GM18861 (cell line): ENCODE measurements at regions not wholly inside any gene's neighbourhood (a gene's known extent, or its start where the extent isn't known, plus 50 kb on each side); places are given as distances from the start of the nearest gene placed in this dataset.
"Not testable (repeated sequence)": the region's sequence is repeated elsewhere in the genome, so short reads cannot be mapped to it uniquely, and the experiment has no call there.

Source experiments
- ATAC-seq: cut with Tn5 transposase; IDR thresholded peaks from one replicate; pipeline ENCODE4 v1.9.1; 2021; ENCODE audit not compliant: unreplicated experiment

DNA sequence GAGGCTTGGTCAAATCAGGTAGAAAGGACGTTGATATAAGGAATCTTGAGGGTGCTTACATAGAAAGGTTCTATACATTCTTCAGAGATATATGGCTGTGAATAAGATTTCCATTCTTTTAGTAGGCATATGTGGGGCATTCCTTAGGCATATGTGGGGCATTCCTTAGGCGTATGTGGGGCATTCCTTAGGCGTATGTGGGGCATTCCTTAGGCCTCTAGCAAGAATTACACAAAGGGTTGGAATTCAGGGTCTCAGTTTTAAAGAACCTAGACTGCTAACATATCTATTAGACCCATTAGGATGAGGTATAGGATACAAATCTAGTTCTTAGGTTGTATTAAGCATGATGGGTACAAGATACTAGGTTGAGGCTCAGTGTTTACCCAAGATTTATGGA, 607.8 kb downstream of the SI start:
- ATAC-seq: no peak

DNA sequence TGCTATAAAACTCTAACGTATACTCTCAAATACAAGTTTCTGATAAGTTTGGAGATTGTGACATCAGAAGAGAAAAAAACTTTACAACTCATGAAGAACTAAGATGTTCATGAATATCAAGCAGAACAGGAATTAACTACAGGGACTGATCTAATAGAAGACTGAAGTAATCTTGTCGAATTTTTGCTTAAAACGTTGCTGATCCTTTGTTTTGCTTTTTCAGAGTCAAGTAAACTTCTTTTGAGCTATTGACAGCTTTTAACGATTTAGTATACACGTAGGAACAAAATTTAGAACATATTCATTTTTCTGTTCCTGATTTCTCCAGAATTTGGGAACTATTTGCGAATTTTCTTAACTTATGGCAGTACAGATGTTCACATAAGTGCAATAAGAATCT, 610.2 kb downstream of the SI start:
- no peak for ATAC-seq

GRCh38 chr3:164467007-164467406, 611.3 kb downstream of the SI start:
- ATAC-seq: no peak

GRCh38 chr3:164465172-164465571, 613.1 kb downstream of the SI start:
- no peak for ATAC-seq

- no peak for ATAC-seq
Observed at GRCh38 chr3:164460851-164461250, 617.4 kb downstream of the SI start.

DNA sequence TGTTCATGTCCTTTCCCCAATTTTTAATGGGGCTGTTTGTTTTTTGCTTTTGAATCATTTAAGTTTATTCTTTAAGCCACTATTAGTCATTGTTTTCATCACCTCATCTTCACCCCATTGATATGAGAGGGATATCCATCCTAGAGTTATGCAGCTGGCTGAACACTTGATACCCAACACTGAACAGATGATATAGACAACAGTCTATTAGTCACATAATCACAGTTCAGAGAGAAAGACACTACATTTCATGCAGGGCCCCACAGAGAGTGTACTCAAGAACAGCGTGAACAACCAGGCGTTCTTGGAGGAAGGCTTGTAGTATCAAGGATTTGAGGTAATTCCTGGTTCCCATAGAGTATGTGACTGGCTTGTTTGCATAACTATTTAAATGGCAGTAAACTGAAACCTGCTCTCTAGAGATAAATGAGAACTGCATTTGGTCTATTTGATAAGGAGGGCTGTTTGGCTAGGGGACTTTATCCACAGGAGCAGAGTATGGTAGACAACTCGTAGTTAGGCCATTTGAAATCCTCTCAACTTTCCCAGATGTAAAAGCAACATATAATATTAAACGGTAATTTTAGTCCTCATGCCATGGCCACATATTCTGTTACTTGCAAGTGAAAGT, 618.7 kb downstream of the SI start:
- ATAC-seq: no peak

- ATAC-seq: no peak
Observed at GRCh38 chr3:164458986-164459385, 619.3 kb downstream of the SI start.

- ATAC-seq: no peak
Observed at GRCh38 chr3:164453714-164454113, 624.6 kb downstream of the SI start.

- ATAC-seq: no peak
Observed at GRCh38 chr3:164452707-164453106, 625.6 kb downstream of the SI start.

- no peak for ATAC-seq
Observed at GRCh38 chr3:164451072-164451910, 627.0 kb downstream of the SI start.

GRCh38 chr3:164450276-164450905, 627.9 kb downstream of the SI start:
- no peak for ATAC-seq

- ATAC-seq: no peak
Observed at GRCh38 chr3:164419220-164419619, 659.1 kb downstream of the SI start.

- no peak for ATAC-seq
Observed at GRCh38 chr3:164418414-164418813, 659.9 kb downstream of the SI start.

GRCh38 chr3:164417955-164418354, 660.3 kb downstream of the SI start:
- ATAC-seq: no peak

DNA sequence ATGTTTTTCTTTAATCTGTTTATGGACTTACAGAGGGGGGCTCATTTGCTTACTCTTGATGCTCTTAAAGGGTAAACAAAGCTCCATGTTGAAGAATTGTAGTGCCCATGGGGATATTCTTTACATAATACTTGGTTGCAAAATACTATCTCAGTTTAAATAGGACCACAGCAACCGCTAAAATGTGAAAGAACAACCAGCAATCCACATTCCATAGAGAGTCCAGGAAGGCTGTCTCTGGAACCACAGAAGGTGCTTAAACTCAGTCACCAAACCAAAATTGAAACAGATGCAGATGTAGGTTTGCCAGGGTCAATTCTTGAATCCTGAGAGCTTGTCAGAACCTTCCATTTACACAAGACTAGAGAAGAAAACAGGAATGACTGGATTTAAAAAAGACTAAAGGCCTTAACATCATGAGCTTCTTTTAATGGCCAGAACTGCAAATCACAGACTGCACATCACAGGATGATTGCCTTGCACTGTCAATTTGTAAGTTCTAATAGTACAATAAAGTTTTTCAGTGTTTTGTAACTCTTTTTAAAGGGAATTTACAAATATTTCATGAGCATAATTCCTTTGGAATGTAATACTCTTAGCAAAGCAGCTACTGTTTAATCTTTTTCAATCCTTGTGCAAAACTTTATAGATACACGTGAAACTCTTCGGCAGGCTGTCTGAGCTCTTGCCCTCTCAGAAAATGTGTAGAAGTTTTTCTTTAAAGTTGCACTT, 661.6 kb downstream of the SI start:
- ATAC-seq: no peak

DNA sequence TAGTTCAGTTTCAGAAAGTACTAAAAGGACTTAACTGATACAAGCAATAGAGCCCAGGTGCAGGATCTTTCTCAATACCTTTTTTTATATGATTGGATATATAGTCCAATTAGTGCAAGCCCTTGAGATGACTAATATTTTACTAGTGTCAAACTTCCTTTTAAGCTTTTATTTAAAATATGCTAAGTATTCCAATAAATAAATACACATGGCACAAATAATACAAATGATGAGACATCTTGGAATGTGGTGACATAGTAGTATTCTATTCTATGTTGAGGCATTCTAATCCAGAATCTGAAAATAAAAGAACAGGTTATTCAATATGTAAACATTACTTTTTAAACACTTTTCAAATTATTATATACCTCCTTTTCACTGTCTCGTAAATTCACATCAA, 670.0 kb downstream of the SI start:
- ATAC-seq: no peak

GRCh38 chr3:164407111-164407510, 671.2 kb downstream of the SI start:
- no peak for ATAC-seq

- ATAC-seq: no peak
Observed at GRCh38 chr3:164406281-164406680, 672.0 kb downstream of the SI start.

DNA sequence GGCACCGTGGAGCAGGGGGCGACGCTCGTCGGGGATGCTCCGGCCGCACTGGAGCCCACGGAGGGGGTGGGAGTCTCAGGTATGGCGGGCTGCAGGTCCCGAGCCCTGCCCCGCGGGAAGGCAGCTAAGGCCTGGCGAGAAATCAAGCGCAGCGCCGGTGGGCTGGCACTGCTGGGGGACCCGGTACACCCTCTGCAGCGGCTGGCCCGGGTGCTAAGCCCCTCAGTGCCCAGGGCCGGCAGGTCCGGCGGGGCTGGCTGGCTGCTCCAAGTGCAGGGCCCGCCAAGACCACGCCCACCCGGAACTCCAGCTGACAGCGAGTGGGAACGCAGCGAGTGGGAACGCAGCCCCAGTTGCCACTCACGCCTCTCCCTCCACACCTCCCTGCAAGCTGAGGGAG, 676.4 kb downstream of the SI start:
- ATAC-seq: no peak

GRCh38 chr3:164401440-164401839, 676.9 kb downstream of the SI start:
- ATAC-seq: not testable (repeated sequence)

DNA sequence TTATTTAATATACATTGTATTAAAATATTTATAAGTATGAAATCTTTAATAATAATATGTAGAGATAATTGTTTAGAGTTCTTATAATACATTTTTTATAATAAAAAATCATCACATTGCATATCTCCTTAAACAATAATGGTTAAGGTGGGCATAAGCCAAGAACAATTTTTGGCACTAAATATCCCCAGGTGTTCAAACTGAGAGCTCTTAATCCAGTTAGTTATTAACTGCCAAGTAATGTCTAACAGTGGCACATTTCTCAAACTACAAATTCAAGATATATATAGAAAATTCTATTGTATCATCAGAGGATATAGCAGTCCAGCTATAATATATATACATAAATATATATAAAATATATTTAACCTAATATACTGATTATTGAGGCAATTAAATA, 680.8 kb downstream of the SI start:
- ATAC-seq: no peak

DNA sequence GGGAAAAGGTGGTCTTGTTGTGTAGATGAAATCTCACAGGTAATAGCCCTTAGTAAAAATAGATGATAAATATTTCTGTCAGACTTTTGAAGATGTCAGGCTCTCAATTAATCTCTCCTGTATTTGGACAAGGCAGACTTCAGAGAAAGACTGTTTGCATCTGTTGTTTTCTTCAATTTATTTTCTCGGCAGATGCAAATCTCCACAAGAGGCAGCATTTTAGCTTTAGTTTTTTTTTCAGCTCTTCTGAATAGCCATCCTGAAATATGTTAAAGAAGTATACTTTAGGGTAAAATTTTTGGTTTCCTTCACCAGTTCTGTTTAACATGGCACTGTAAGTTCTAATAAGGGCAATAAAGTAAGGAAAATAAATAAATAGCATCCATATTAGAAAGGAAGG, 685.1 kb downstream of the SI start:
- ATAC-seq: no peak
